ENCODE measurements at regions not wholly inside any gene's neighbourhood (a gene's known extent, or its start where the extent isn't known, plus 50 kb on each side); places are given as distances from the start of the nearest gene placed in this dataset.

DNA sequence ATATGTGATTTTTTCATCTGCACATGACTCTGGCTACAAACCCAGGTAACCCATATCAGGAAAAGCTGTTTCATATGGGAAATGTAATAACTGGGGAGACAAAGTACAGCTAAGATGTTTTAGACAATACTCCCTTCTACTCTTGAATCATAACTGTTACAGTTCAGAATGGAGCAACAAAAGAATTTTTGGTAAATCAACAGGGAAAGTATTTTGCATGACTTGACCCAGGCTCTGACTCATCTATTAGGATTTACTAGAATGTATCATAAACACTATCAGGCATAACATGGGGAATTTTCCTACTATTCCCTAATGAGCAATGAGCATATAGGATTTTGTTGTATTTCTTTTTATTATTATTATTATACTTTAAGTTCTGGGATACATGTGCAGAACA is 553.0 kb downstream of the SLC16A7 start:
- no peak for DNase-seq

DNA sequence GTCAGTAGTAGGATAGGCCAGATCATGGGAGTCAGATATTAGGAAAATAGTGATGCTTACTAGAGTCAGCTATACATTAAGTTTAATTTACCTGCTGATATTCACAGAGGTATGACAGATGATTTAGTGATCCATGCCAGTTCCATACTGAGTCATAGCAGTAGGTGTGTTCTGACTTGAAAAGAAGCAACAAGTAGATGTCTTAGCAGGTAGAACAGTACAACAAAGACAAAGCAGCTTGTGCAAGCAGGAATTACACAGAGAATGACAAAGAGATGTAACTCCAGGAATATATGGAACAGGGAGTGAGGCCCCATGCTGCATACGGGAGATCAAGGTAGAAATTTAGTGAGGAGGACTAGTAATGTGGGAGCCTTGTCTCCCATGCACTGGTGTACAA is 556.9 kb downstream of the SLC16A7 start:
- no peak for DNase-seq

DNA sequence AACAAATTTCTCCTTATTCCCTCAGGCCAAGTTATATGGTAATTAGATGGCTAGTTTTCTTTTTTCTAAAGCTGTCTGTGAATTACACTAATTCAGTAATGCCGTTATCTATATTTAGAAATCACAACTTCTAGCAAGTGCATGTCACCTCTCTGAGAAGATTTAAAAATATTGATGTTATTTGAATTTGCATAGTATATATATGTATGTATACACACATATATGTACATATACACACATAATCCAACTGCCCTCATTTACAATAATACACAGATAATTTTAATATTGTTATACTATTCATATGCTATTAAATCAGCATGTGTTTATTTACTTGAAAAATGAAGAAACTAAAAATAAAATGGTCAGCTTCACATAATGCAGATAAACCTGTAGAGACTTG is 563.9 kb downstream of the SLC16A7 start:
- DNase-seq = no peak

DNA sequence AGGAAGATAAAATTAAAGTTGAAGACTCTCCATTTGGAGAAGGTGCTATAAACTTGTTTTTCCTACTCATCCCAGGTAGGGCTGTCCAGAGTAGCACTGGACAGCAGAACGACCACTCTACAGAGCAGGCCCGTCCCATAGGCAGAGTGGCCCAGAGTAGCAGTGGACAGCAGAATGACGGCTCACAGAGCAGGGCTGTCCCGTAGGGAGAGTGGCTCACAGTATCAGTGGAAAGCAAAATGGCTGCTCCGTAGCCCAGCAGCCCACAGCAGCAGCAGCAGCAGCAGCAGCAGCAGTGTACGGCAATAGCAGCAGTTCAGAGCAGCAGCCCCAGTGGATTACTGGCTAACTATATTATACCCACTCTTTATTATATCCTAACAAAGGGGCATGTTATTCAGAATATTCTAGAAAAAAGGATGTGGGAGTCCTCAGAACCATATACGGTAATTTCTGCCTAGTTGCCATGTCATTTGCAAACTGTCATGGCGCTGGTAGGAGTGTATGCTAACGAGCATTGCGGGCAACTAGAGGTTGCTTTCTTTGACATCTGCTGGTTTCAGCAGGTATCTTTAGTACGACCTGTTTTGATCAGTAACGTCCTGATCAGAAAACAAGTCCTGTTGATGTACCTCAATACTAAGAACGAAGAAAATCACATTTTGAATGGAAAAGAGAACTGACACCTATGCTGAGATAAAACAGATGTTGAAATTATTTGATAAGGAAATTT is 567.3 kb downstream of the SLC16A7 start:
- no peak for DNase-seq

DNA sequence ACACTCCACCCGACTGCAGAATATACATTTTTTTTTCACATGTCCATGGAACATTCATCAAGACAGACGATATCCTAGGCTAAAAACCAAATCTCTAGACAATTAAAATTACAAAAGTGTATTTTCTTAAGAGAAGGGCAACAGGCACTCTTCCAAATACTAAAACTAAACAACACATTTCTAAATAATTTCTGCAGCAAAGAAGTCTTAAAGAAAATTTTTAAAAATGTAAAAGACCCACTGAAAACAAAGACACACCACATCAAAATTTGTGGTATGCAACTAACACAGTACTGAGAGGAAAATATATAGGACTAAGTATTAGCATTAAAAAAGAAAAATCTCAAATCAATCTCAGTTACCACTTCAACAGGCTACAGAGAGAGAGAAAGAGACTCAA is 570.0 kb downstream of the SLC16A7 start:
- DNase-seq = no peak

DNA sequence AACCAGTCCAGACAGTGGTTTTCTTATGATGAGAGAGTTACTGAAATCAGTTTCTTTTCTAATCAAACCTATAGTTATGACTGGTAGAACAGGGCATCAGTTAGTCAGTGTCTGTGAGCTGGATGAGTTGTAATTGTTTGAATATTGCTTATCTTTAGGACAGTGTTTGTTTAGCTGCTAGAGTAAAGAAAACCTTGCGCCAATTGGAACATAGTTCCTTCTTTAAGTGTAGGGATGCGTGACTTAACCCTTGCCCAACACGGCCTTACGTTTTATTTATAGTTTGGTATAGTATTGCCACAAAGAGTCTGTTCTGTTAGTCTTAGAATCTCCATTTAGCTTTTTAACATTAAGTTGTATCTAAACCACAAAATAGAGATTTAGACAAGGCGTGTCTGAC is 572.6 kb downstream of the SLC16A7 start:
- DNase-seq = no peak

DNA sequence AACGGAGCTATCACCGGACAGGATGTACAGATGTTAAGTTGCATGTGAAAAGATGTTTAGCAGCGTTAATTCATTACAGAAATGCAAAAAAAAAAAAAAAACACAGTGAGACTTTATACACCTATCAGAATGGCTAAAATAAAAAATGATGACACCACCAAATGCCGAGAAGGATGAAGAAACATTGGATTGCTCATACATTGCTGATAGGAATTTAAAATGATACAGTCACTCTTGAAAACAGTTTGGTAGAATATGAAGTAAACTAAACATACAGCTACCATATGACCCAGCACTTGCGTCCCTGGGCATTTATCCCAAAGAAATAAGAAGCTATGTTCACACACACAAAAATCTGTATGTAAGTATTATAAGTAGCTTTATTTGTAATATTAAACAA is 574.1 kb downstream of the SLC16A7 start:
- no peak for DNase-seq

DNA sequence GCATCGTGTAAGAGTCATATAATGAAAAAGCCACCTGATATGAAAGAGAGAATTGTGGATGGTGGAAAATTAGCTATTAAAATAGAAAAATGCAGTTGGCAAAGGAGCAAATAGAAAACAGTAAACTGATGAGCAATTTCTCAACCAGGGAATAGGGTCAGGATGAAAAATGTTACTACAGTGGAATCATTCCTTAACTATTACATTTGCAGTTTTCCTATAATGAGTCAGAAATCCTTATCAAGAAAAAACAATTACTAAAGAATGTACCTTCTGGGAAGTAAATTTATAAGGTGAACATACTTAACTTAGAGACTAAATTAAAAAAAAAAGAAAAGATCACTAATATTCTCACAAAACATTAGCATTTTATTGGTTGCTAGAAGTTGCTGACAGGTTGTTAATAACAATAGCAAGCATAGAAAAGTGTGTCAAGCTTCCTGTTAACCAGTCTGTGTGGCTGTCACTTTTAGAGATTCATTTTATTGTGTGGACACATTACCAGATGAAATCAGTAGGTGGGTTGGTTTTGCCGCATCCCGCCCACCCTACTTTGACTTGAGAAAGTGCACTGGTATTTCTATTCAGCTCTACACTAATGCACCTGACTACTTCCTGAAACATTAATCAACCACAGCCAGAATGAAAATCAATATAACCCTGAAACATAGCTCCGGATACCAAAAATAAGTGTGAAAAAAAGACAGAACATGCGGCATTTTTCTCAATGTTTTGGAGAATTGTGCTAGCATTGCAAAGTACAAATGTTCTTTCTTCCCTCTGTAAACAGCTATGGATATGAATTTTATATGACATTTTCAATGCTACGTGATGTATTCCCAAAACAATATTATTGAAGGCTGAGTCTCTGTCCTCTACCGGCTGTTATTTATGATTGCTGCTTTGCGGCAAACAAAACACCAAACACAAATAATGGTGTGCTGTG is 576.7 kb downstream of the SLC16A7 start:
- DNase-seq = no peak

DNA sequence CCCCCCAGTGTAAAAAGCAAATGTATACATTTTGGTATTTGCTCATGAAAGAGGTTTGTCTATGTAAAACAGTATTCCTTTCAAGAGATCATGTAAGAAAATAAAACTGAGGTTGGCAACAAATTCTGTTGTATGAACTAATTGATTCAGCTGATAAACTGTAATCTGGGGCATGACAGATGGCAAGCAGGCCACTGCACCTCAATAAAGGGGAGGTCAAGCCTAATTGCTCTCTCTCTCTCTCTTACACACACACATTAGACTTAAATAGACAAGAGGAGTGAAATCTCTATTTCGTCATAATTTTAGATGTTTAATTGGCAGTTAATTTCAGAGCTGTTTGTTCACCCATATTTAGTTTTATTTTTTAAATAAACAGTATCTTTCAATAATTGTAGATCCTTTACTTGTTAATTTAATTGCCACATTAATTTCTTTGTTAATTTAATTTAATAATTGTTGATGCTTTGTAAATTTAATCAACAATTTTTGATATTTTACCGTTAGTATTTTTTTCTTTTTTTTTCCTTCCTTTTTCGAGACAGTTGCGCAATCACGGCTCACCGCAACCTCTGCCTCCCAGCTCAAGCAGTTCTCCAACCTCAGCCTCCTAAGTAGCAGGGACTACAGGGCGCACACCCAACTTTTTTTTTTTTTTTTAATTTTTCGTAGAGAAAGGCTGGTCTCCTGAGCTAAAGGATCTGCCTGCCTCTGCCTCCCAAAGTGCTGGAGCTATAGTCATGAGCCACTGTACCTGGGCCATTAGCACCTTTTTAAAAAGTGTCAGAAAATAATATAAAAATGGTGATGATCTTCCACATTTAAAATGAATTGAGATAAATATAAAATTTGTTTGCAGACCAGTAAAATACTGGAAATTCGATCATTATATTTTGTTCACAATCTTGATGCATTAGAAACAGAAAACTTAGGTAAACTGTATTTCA is 577.7 kb downstream of the SLC16A7 start:
- no peak for DNase-seq

DNA sequence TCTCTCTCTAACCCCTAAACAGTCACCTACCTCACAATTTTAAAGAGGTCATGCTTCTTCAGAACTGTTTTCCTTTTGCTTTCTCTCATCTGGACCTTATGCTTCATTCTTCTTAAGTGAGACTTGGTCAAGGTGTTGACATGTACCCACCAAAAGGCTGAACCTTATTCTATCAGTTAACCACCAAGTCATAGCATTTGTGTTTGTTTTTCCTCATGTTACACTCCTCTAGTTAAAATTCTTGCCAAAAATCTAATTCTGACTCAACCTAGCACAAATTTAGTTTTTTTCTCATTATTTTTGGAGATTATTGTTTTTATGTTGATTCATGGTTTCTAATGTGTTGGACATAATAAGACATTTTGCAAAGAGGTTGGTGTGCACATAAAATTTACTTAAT is 578.6 kb downstream of the SLC16A7 start:
- no peak for DNase-seq

DNA sequence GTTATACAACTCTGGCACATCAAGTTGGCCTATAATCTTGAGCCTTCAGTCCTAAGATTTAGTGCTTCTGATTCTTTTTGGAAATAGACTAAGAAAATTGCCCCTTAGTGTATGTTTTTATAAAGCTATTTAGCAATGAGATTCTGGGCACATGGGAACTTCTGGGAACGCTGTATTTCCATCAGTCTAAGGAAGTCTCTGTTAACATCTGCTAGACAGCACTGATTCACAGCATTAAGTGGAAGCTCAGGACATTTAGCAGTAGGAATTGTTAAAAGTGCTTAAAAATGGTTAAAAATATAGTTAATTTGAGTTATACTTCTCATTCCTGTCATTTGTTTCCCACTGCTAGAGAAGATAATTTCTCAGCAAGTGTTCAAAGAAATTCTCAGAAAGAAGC is 579.1 kb downstream of the SLC16A7 start:
- no peak for DNase-seq

DNA sequence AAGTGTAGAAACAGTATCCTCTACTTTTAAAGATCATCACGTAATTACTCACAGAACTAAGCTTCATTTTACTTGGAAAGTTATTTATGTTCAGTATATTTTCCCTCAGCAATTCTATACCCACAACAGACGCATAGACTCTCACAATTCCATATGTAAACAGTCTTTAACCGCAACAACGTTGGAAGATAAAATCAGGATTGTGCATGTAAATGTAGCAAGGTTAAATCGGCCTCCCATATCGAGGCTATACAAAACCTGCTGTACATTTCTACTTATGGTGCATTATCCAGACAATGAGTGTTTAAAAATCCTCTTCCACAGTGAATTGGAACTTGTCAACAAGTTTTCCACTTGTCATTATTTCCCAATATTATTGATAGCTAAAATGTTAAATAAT is 581.1 kb downstream of the SLC16A7 start:
- DNase-seq = no peak

DNA sequence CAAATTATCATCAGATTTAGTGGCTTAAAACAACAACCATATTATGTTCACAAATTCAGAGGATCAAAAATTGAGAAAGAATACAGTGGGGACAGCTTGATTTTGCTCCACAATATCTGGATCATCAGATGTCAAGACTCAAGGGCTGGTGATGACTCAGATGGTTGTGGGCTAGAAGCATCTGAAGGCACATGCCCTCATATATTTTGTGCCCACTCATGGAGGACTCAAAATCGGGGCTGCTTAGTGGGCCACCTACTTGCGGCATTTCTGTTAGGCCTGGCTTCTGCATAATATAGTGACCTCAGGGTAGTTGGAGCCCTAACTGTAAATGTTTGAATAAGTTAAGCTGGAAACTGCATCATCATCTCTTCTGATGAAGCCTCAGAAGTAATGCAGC is 584.5 kb downstream of the SLC16A7 start:
- no peak for DNase-seq

DNA sequence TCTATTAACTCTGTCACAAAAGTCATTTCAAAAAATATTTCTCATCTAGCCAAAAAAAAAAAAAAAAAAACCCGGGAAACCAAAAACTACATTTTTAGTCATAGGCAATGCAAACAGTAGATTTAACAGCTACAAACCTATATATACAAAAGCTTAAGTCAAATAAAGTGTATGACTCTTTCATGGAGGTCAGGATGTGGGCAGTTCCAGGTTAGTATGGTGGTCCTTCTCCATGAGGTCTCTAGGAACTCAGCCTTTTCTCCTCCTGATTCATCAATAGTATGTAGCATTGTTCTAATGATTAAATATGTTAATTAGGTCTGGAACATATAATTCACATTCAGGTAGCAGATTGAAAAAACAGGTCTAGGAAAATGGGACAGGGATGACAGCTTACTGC is 586.5 kb downstream of the SLC16A7 start:
- no peak for DNase-seq

DNA sequence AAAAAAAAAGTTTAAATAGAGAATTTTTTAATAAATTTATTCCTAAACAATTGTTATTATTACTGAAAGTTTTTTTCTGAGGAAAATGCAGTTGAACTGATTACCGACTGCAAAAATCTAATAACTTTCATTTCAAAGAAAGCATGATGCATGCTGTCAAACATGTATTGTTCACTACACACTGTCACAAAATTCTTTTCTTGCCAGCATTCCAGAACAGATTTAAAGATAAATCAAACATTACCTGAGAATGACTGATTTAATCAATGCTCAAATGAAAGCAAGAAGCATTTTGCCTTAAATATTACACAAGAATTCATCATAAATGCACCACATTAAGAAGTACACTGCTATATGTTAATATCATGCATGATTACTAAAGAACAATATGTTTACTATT is 588.3 kb downstream of the SLC16A7 start:
- no peak for DNase-seq

DNA sequence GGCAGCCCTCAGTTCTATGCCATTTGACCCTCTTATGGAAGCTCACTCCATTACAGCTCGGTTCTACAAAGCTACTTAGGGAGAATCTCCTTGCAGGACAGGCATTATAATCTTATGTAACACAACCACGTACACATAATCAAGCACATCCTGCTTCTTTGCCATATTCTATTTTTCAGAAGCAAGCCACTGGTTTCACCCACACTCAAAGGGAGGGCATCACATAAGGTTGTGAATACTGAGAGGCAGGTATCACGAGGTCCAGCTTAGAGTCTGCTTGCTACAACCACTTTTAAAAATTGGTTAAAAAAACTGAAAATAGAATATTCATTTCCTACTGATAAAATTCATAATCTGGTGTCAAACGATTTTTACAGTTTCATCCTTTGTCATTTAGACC is 589.2 kb downstream of the SLC16A7 start:
- no peak for DNase-seq

DNA sequence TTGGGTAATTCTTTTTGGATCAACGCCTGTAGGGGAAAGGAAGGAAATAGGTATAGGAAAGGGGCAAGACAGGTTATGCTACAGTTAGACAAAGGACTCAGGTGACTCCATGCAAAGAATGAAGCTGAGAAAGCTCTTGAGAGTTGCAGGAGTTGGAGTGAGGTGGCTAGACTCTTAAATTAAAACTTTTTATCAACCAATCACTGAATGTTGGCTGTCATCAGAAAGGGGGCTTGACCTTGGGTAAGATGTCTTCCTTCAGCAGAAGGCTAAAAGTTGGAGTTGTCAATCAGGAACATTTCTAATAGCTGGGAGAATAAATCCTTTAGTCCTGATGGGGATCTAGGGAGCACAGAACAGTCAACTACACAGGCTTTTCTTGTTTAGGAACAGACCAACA is 595.4 kb downstream of the SLC16A7 start:
- DNase-seq = no peak

DNA sequence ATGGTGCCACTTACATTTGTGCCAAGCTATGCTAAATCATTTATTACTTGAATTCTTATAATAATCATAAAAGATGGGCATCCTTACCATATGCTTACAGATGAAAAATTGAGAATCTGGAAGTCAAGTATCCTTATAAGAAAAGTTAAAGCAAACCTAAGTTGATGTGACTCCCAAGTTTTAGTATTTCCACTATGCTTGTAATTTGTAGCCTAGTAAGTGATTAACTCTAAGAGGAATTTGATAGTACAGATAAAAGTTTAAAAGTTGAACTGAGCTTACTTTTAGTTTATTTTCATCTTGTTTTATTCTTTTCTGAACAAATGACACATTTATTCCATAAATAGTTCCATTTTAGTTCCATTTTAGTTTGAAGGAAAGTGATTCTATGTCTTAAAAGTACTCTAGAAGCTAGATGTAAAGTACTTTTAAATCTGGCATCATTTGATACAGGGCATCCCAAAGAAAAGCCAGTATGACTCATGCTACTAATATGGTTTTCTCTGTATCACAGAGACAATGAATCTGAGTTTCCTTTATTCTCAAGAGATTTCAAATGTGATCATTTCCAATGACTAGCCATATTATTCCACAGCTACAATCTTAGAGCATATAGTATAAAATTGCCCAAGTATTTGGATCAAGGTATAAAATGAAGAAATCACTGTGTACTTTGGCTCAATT is 596.0 kb downstream of the SLC16A7 start:
- DNase-seq = no peak

DNA sequence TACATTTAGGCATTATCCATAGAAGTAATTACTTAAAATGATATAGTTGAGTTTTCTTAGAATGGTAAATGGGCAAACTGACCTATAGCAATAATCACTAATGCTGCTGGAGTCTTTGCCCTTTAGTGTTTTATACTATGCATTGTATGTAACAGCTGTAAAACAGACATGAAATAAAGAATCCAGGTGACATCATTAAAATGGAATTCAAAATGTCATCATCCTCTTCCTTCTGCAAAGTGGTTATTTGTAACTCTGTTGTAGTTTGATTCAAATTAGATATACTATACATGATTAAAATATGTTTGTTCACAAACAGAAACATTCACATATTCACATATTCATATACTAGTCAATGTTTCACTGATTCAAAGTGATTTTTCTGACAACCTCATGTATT is 598.8 kb downstream of the SLC16A7 start:
- DNase-seq = no peak

DNA sequence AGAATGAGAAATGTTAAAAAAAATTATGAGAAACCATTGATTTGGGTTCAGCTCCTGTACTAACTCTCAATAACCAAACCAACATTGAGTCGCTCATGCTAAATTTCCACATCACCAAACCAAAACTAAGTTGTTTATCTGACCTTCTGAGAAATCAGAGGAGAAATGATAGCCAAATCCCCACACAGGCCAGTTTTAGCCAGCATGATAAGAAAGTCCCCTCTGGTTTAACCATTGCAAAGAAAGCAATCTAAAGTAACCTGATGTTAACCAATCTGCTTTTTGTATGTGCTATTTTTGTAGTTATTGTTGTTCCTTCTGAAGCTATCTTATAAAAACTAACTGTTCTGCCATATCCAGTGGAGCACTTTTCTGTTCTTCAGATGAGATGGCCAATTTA is 599.7 kb downstream of the SLC16A7 start:
- DNase-seq = no peak

DNA sequence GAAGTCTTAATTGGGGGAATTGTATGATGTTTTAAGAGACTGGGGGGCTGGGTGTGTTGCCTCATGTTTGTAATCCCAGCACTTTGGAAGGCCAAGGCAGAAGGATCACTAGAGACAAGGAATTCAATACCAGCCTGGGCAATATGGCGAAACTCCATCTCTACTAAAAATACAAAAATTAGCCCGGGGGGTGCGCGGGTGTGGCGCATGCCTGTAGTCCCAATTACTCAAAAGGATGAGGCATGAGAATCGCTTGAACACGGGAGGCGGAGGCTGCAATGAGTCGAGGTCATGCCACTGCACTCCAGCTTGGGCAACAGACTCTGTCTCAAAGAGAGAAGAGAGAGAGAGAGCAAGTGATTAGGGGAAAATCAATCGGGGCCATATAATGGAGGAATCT is 600.5 kb downstream of the SLC16A7 start:
- no peak for DNase-seq

DNA sequence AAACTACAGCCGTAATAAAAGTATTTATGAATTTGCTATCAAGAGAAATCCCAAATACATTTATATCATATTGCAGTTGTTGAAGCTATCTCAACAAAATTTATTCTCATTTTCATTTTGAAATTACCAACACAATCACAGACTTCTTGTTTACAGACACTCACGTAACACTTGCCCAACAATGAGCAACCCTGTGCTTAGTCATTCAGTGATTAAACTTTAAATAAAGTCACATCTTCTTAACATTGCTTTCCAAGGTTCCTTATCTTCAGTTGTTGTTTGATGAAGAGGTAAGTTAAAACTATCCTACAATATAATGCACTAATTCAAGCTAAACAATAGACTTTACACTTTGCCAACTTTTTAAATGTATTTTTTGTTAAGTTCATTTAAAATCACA is 601.8 kb downstream of the SLC16A7 start:
- DNase-seq = no peak

DNA sequence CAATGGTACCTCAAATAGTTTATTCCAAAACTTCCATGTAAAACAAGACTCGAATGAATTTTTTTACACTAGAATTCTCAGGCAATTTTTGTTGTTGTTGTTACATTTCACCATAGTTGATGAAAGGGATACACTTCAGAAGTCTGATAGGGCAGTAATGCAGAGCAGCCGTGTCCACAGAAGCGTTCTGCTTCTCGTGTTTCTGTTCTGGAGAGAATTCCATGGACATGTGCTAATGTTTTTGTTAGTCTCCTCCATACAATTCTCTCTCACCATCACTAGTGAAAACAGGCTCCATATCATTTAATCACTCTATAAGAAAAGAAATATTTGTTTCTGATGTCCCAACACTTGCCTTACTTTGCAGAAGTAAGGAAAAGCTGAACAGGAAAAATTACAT is 606.1 kb downstream of the SLC16A7 start:
- DNase-seq = no peak
